K562 (cell line): ENCODE measurements at regions not wholly inside any gene's neighbourhood (a gene's known extent, or its start where the extent isn't known, plus 50 kb on each side); places are given as distances from the start of the nearest gene placed in this dataset.

Source experiments
- ATAC-seq: fragments of 200-7000 bp; cut with Tn5 transposase; 3 replicates; pipeline ENCODE4 v1.9.1; 2020; ENCODE audit warnings: moderate library complexity
- BruUV-seq: library from RNA; stranded (reverse); fragments of 400-500 nt; replicated peaks from 2 replicates; lab custom pipeline; 2021; lab: Mats Ljungman, UMichigan
- CTCF ChIA-PET: fragments of 300-600 bp; formaldehyde crosslinking; extraction: SDS; loops from one replicate; lab custom pipeline; 2021; ENCODE audit warnings: low intra/inter-chr PET ratio; lab: Yijun Ruan, JAX
- POLR2A ChIA-PET: fragments of 300-600, 350-650 bp; sonication (Branson Sonifier 250); formaldehyde crosslinking; extraction: SDS; loops from one replicate; lab custom pipeline; 2021; ENCODE audit warnings: antibody characterized with exemption, inconsistent platforms; lab: Yijun Ruan, JAX
- DNase-seq, 4 experiments: peaks; one replicate each; pipeline versions ENCODE4 v3.0.0 to v3.0.0-alpha.2; 2011 to 2018; ENCODE audit warnings: low spot score in 3 of 4, mixed read lengths in 3 of 4; ENCODE audit errors: extremely low read depth in 1 of 4
- FAIRE-seq: peaks from 2 replicates; lab custom pipeline; 2011; peaks lifted over from hg19 to GRCh38; lab: Jason Lieb, UNC
- H2AFZ ChIP-seq: 2 replicates; pipeline ENCODE4 v1.6.0; 2011; ENCODE audit warnings: low read depth, low read length, control low read depth, inconsistent platforms
- H3K27ac ChIP-seq: fragments of 200-600 bp; 3 replicates; pipeline ENCODE4 v1.8.0; 2011; ENCODE audit warnings: low read depth, mild to moderate bottlenecking, control low read depth, inconsistent platforms, low read length, moderate library complexity, mixed read lengths; ENCODE audit errors: extremely low read depth
- H3K27me3 ChIP-seq, 2 experiments: fragments of 300-600 bp in 1 of 2; 2 replicates in 1 of 2; 3 replicates in 1 of 2; pipeline versions ENCODE4 v1.6.0 to v1.8.0; 2011; ENCODE audit warnings: inconsistent platforms in 2 of 2, low read length in 2 of 2, mild to moderate bottlenecking in 1 of 2, mixed read lengths in 1 of 2, moderate library complexity in 1 of 2; ENCODE audit not compliant: control insufficient read depth in 2 of 2, insufficient read depth in 2 of 2
- H3K36me3 ChIP-seq: fragments of 300-600 bp; 3 replicates; pipeline ENCODE4 v1.8.0; 2011; ENCODE audit warnings: mild to moderate bottlenecking, low read length, inconsistent platforms; ENCODE audit not compliant: control insufficient read depth, insufficient read depth
- H3K4me1 ChIP-seq, 2 experiments: fragments of 200-600 bp in 1 of 2; replicated peaks in 1 of 2; 2 replicates in 1 of 2; 3 replicates in 1 of 2; pipeline versions ENCODE4 v1.5.1 to v1.8.0; 2011; ENCODE audit warnings: inconsistent platforms in 2 of 2, low read length in 2 of 2, mild to moderate bottlenecking in 1 of 2, mixed read lengths in 1 of 2, moderate library complexity in 1 of 2; ENCODE audit not compliant: control insufficient read depth in 2 of 2, insufficient read depth in 2 of 2
- H3K4me2 ChIP-seq: 2 replicates; pipeline ENCODE4 v1.6.1; 2011; ENCODE audit warnings: low read length, control low read depth, inconsistent platforms, mixed read lengths; ENCODE audit not compliant: insufficient read depth
- H3K4me3 ChIP-seq: fragments of 200-600 bp; sonication (generic), shearing (Covaris generic); 2 replicates; pipeline ENCODE4 v1.5.1; 2016; ENCODE audit warnings: control low read depth, inconsistent platforms
- H3K79me2 ChIP-seq: fragments of 200-600 bp; 3 replicates; pipeline ENCODE4 v1.8.0; 2011; ENCODE audit warnings: low read length, inconsistent platforms; ENCODE audit not compliant: control insufficient read depth, insufficient read depth
- H3K9ac ChIP-seq, 2 experiments: 2 replicates each; pipeline versions ENCODE4 v1.6.0 to v1.6.1; 2011; ENCODE audit warnings: low read depth in 2 of 2, low read length in 2 of 2, control low read depth in 1 of 2, inconsistent platforms in 1 of 2, mild to moderate bottlenecking in 1 of 2, mixed read lengths in 1 of 2; ENCODE audit not compliant: insufficient read depth in 1 of 2
- H3K9me1 ChIP-seq: one replicate; pipeline ENCODE4 v1.6.0; 2011; ENCODE audit warnings: inconsistent platforms, mild to moderate bottlenecking, low read length, moderate library complexity; ENCODE audit not compliant: control insufficient read depth, insufficient read depth
- H3K9me3 ChIP-seq: replicated peaks from 2 replicates; pipeline ENCODE4 v1.5.1; 2011; ENCODE audit warnings: low read depth, low read length, inconsistent platforms; ENCODE audit not compliant: control insufficient read depth, insufficient read depth
- H4K20me1 ChIP-seq: replicated peaks from 2 replicates; pipeline ENCODE4 v1.6.1; 2011; ENCODE audit warnings: low read length, inconsistent platforms, mixed read lengths; ENCODE audit not compliant: control insufficient read depth, insufficient read depth
- CAMTA2 ChIP-seq: fragments of 250-450 bp; sonication (Bioruptor Pico); conservative IDR thresholded peaks from 2 replicates; pipeline ENCODE4 v1.5.1; 2022
- TBL1XR1 ChIP-seq, 2 experiments: IDR thresholded peaks; 2 replicates each; pipeline ENCODE4 v1.6.1; 2012; ENCODE audit warnings: improper control_type of control experiment in 2 of 2, low read length in 2 of 2, mild to moderate bottlenecking in 1 of 2
- ZNF316 ChIP-seq: fragments of 450-650 bp; IDR thresholded peaks from 2 replicates; pipeline ENCODE4 v1.6.1; 2016
- ZNF398 ChIP-seq: fragments of 250-450 bp; sonication (Bioruptor Pico); IDR thresholded peaks from 2 replicates; pipeline ENCODE4 v1.8.0; 2021; ENCODE audit warnings: moderate library complexity, mild to moderate bottlenecking, inconsistent platforms
- ZNF431 ChIP-seq: sonication (generic); formaldehyde crosslinking; IDR thresholded peaks from 2 replicates; pipeline ENCODE4 v1.8.0; 2022; ENCODE audit warnings: mild to moderate bottlenecking, missing genetic modification reagents
- ZNF511 ChIP-seq: sonication (generic); formaldehyde crosslinking; IDR thresholded peaks from 2 replicates; pipeline ENCODE4 v1.8.0; 2022; ENCODE audit warnings: mild to moderate bottlenecking, missing genetic modification reagents
- WGBS: fragments of 100-300 bp; shearing (Covaris generic); methylation state at CpG from one replicate; pipeline ENCODE4 v1.1.6; 2016; ENCODE audit warnings: low coverage, mixed read lengths; ENCODE audit not compliant: insufficient coverage; ENCODE audit errors: missing lambda C conversion rate; 5-methylcytosine and 5-hydroxymethylcytosine counted together
- in situ Hi-C: fragments of 300-500 bp; cut with MboI; formaldehyde crosslinking; loops from 4 replicates; pipeline ENCODE4 v1.15.0; 2018; ENCODE audit warnings: inconsistent platforms, mixed read lengths
- intact Hi-C: fragments of 100-400 bp; cut with micrococcal nuclease; formaldehyde crosslinking; loops from 2 replicates; pipeline ENCODE4 v1.14.2; 2022

- H3K79me2 ChIP-seq, result no peaks in the 10 kb centered on the region
- WGBS, result 0% methylated on average over 3 of the region's 3 CpGs
- DNase-seq (no peak), FAIRE-seq (no peak), ATAC-seq (no peak)
- no peak overlapping the region for H3K27ac ChIP-seq
- no peak overlapping the region for H2AFZ ChIP-seq
- no peak for TF ChIP-seq CAMTA2 (CRISPR knock-in tag)
- no peak for TF ChIP-seq TBL1XR1 (IDR thresholded peaks at IDR 0.05; ENCODE audit: low read length in 2 of 2)
- TF ChIP-seq ZNF511, result no peak
- no peak for TF ChIP-seq ZNF398 (CRISPR knock-in tag)
- TF ChIP-seq ZNF316, result no peak
- no peak for TF ChIP-seq ZNF431 (CRISPR knock-in tag)
- H3K9me1 ChIP-seq, result no peaks in the 10 kb centered on the region
- H3K9me3 ChIP-seq, result no peaks in the 10 kb centered on the region
- no TSS peak for BruUV-seq
- no peaks in the 10 kb centered on the region; a peak in 2 of 5 replicates for H3K27me3 ChIP-seq
- in situ Hi-C loops, result no loop called here
- no peaks in the 10 kb centered on the region for H4K20me1 ChIP-seq
- no peaks in the 10 kb centered on the region for H3K36me3 ChIP-seq
- no peak overlapping the region for H3K4me2 ChIP-seq
- H3K4me1 ChIP-seq, result no peaks in the 10 kb centered on the region
- H3K9ac ChIP-seq, result no peak overlapping the region
- intact Hi-C loops, result no loop called here
- ChIA-PET CTCF (no interaction called here), POLR2A (interaction anchor here (0.5 kb wide), 1 partner anchor 162 kb away, joined by 3 read pairs; no protein-coding TSS in a partner anchor)
- no peak overlapping the region for H3K4me3 ChIP-seq
These were observed 155.3 kb upstream of the LPP start for GRCh38 chr3:187998611-187999010.
